GM18870 (cell line): ENCODE measurements at regions not wholly inside any gene's neighbourhood (a gene's known extent, or its start where the extent isn't known, plus 50 kb on each side); places are given as distances from the start of the nearest gene placed in this dataset.

Experiments used
- ATAC-seq: cut with Tn5 transposase; IDR thresholded peaks from one replicate; pipeline ENCODE4 v1.9.1; 2021; ENCODE audit warnings: moderate library complexity; ENCODE audit not compliant: unreplicated experiment

DNA sequence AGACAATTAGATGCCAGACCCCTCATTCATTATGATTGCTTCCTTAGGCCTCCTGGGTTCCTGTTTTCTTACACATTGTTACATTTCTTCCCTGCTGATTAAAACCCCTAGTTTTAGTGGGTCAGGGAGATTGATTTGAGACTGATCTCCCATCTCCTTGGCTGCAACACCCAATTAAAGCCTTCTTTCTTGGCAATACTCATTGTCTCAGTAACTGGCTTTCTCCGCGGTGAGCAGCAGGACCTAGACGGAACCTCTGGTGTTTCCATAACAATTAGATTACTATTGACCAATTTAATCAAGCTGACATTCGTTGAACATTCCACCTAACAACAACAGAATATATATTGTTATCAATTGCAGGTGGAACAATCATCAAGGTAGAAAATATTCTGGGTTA is 1676.4 kb upstream of the SLC39A10 start:
- no peak for ATAC-seq

DNA sequence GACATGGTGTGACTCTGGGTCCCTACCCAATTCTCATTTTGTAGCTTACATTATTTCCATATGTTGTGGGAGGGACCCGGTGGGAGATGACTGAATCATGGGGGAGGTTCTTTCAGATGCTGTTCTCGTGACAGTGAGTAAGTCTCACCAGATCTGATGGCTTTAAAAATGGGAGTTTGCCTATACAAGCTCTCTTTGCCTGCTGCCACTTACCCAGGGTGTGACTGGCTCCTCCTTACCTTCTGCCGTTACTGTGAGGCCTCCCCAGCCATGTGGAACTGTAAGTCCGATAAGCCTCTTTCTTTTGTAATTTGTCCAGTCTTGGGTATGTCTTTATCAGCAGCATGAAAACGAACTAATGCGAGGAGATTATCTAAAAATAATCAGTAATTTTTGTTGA is 1683.2 kb upstream of the SLC39A10 start:
- ATAC-seq: no peak

DNA sequence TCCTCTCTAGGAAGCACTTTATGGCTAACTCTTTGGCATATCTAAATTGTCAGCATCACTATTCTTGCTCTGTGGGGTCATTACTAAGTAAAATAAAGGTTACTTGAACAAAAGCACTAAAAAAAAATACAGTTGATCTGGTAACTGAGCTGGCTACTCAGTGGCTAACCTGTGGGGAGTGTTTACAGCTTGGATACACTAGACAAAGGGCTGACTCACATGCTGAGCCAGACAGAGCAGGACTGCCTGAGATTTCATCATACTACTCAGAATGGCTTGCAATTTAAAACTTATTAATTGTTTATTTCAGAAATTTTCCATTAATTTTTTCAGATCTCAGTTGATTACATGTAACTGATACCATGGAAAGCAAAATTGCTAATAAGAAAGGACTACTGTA is 1690.4 kb upstream of the SLC39A10 start:
- ATAC-seq: no peak

DNA sequence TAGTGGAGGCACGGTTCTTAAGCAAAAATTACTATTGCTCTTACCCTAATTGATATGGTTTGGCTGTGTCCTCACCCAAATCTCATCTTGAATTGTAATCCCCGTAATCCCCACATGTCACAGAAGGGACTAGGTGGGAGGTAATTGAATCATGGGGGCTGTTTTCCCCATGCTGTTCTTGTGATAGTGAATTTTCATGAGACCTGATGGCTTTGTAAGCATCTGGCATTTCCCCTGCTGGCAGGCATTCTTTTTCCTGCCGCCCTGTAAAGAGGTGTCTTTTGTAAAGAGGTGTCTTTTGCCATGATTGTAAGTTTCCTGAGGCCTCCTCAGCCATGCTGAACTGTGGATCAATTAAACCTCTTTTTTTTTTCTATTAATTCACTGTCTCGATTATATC is 1691.8 kb upstream of the SLC39A10 start:
- ATAC-seq: no peak

DNA sequence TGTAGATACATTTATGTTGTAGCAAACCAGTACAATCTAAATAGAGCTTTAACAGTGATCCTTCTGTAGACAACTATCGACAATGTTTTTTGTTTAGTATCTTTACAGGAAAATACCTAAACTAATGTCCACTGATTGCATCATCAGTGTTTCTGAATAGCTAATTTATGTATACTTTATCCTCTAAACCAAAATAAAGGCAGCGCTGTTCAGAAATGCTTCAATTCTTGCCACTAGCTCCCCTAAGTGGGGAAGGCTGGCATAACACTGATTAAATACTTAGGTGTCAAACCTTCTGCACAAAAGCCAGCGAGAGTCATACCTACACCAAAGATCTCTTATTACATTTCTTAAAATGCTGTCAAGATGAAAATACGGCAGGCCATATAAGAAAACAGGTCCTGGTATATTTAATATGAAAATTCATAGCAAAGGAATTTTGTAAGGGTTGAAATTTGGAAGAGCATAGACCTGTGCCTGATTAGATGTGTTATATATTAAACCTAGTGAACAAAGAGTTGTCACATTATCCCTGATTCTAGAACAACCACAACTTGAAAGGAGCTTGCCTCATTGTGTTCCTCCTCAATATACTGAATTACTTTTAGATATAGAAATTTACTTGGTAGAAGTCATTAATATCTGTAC is 1693.4 kb upstream of the SLC39A10 start:
- ATAC-seq: peak; percentile 66

DNA sequence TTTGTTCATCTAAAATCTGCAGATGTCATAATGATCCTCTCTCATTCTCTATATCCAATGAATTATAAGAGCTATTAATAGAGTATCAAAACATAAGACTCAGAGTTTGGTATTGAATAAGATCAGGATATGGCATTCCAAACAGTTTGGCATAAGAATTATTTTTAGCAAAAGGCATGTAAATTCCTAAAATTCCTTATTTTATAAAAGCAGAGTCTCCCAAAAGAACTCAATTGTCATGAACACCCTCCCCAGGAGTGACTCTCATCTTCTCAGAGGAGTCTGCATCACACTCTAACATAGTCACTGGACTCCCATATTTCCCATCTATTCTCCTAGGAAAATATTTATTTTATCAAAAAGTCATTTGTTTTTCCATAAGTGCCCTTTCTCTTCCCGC is 1710.2 kb upstream of the SLC39A10 start:
- ATAC-seq: no peak

DNA sequence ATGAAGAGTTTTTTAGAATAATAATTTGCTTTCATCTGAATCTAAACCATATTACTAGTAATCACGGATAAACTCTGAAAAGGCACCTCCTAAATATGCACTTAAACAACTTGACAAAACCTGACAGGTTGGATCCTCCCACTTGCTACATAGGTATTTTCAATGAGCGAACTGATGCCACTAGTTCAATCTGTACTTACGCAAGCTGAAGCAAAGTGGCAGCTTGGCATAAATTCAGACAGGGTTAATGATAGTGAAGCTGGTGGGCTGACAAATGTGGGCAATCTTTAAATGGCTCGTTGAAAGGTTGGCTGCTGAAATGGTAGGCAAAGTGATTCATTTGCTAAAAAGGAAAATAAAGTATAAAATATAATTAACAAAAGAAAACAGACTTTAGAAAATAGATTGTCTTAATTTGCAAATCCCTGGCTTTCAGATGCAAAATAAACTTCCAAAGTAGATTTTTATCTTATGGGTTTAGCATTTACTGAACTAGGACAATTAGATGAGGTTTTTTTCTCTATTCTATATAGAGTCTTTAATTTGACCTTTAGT is 1713.5 kb upstream of the SLC39A10 start:
- no peak for ATAC-seq

DNA sequence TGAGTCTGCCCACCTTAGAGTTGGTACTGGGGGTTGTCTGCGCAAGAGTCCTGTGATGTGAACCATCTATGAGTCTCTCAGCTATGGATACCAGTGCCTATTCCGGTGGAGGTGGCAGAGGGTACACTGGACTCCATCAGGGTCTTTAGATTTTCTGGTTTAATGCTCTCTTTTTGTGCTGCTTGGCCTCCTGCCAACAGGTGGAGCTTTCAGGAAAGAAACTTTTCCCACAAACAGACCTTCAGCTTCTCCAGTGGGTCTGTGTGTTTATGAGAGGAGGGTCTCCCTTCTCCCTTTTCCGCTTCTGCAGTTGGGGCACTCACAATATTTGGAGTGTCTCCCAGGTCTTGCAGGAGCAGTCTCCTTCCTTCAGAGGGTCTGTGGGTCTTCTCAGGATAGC is 1721.9 kb upstream of the SLC39A10 start:
- no peak for ATAC-seq

DNA sequence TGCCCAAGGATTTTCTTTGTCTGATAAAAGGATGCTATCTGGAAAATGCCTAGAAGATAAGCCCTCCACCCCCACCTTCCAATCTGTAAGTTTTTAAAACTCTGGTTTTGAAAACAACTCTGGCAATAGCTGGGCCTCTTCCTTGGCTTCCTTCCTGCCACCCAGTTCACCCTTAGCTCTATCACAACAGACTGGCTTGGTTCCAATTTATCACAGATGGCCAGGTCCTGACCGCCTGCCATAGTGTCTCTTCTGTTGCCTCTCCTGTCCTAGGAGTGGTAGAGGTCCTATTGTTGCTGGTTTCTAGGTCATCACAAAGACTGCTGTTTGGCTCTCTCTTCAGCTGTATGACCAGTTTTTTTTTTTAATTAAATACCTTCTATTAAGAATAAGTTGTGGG is 1727.9 kb upstream of the SLC39A10 start:
- no peak for ATAC-seq

DNA sequence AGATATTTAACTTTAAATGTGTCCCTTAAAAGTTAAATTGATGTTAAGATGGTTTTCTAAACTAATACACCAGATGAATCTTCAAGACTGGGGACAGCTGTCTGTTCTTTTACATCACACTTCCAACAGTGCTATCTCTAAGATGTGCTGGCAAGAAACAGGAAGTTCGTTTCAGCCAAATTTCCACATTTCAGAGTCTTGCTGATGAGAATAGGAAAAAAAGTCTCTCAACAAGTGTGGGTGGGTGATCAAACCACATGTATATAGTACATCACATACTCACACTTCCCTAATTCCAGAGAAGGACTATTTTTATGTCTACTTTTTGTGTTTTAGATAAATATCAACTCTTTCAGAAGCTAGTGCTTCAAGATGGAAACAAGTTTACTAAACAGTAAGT is 1712.8 kb upstream of the TMEFF2 start:
- ATAC-seq: no peak

DNA sequence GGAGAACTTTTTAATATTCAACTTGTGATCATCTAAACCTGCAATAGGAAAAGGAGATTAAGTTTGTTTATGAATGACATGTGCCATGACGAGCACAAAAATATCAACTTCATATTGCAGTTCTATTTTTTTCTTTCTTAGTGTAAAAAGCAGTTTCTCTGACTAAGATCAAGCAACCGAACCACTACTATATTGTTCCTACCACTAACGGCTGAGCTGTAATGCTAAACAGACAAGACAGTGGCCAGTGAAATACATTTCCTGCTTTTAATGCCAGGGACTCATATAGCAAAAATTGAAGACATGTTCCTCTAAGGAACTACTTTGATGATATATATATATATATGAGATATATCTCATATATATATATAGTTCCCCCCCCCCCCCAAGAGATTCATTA is 1705.6 kb upstream of the TMEFF2 start:
- ATAC-seq: no peak

DNA sequence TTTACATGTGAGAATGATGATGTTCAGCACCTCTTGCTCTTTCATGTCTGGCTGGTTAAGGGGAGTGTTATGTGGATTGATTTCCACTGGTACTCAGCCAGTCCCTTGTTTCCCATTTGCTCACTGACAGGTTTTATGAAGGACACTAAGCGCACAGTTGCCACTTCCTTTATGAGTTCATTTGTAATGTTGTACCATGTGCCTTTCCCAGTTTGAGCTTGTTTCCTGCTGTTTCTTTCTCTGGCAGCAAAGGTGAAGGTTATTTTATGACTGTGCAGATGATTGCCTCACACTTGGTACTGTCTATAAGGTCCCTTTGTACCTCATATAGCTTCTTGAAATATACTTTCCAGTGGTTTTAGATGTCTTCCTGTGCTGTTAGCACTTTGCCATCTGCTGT is 1700.5 kb upstream of the TMEFF2 start:
- peak; percentile 26 for ATAC-seq

DNA sequence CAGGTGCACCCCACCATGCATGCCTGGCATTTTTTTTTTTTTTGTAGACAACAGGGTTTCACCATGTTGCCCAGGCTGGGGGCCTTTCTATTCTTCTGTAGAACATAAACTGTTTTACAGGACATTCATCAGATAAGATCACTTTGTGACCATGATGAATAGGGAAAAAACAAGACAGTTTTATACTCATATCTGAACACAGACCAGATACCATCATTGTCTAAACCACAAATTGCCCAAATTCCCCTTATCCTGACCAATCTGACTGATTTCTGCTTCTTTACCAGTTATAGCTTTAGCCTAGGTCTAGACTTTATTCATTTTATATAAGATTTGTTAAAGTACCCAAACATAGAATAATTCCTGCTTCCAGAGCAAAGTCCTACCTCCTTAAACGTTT is 1699.3 kb upstream of the TMEFF2 start:
- ATAC-seq: peak; percentile 44

DNA sequence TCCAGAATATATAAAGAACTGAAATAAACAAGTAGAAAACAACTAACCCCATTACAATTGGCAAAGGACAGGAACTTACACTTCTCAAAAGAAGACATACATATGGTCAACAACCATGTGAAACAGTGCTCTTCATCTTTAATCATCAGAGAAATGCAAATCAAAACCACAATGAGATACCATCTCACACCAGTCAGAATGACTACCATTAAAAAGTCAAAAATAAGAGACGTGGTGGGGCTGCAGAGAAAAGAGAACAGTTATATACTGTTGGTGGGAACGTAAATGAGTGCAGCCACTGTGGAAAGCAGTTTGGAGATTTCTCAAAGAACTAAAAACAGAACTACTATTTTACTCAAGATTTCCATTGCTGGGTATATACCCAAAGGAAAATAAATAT is 1696.3 kb upstream of the TMEFF2 start:
- ATAC-seq: peak; percentile 59

DNA sequence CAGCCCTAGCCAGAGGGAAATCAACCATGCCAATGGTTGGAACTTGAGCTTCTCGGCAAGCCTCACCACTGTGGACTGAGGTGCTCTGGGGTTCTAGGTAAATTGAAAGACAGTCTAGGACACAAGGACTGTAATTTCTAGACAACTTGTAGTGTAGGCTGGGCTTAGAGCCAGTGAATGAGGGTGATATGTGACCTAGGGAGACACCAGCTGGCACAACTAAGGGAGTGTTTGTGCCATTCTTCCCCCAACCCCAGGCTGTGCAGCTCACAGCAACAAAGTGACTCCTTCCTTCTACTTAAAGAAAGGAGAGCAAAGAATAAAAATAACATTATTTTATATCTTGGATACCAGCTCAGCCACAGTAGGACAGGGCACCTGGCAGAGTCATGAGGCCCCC is 1690.7 kb upstream of the TMEFF2 start:
- no peak for ATAC-seq

DNA sequence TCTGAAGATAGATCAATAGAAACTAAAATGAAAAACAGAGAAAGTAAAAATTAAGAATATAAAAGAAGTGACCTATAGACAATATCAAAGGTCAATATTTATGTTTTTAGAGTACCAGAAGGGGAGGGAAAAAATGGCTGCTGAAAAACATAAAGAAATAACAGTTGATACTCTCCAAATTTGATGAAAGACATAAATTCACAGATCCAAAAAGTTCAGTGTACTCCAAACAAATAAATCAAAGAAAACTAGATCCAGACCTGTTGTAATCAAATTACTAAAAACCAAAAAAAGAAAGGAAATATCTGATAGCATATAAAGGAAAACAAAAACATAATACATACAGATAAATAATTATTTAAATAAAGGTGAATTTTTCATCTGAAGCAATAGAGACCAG is 1689.1 kb upstream of the TMEFF2 start:
- ATAC-seq: no peak

DNA sequence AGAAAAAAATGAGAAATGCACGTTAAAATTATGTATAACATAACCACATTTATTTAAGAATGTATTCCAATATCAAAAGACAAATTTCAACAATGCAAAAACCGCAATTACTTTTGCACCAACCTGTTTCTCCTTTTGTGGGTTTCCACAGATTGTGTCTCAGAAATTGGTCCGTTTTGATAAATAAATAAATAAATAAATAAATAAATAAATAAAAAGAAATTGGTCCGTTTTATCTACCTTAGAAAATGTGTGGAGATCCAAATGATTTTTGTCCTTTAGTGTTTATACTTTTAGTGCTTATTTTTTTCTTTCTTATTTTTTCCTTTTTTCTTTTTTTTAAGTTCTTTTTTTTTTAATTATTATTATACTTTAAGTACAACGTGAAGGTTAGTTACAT is 1682.2 kb upstream of the TMEFF2 start:
- no peak for ATAC-seq

DNA sequence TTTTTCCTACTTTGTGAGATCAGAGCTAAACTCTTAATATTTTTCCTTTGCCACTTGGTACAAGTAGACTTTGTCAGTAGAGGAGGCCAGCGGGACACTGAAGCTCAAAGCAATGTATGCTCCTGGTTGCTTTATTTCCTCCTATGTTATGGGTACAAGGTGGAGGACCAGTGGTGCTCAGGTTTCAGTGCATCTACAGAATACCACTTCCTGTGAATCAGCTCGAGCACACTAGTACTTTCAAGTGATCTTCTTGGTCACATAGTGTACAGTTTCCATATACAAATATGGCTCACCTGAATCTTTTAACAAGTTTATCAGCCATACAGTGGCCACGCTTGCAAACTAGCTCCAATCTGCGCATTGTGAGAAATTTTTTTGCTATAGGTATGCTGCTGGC is 1674.8 kb upstream of the TMEFF2 start:
- no peak for ATAC-seq

DNA sequence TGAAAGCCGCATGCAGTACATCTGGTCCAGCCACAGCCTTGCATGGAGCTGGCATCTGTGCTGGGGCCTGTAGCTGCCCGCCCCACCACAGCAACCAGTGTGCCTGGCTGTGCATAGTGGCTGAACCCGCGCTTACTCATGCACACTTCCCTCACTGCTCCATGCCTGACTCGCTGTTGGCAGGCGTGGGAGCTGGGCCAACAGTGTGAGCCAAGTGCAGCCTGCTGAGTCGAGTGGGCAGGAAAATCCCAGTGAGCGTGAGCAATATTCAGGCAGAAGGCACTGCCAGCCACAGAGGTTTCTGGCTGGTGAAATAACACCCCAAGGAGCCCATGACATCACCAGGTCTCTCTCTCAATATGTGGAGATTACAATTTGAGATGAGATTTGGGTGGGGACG is 1674.1 kb upstream of the TMEFF2 start:
- no peak for ATAC-seq

DNA sequence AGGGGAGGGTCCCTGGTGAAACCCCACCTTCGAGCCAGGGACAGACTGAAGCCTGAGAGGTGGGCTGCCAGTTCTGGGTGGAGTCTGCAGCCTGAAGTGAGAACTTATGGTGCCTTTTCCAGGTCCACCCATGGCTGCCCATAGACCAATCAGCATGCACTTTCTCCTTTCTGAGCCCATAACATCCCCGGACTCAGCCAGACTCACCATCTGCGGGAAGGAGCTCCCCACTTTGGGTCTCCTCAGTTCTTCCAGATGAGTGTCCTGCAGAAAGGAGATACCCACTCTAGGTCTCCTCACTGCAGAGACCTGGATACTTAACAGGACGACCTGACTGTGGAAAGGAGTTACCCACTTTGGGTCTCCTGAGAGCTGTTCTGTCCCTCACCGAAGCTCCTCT is 1673.4 kb upstream of the TMEFF2 start:
- no peak for ATAC-seq

DNA sequence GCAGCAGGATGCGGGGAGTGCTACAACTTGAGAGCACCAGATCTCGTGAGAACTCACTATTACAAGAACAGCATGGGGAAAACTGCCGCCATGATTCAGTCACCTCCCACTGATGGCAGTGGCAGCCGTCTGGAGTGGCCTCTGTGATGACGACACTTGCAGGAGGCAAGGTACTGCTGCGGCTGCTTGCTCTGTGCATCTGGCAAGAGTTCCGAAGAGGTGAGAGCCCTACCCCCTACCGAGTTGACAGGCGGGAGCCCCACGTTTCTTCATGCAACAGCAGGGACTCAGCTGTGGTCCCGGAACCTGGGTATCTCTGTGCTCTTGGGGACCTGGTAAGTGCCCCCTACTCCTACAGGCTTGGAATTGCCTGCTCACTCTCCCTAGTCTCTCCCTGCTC is 1672.7 kb upstream of the TMEFF2 start:
- no peak for ATAC-seq

DNA sequence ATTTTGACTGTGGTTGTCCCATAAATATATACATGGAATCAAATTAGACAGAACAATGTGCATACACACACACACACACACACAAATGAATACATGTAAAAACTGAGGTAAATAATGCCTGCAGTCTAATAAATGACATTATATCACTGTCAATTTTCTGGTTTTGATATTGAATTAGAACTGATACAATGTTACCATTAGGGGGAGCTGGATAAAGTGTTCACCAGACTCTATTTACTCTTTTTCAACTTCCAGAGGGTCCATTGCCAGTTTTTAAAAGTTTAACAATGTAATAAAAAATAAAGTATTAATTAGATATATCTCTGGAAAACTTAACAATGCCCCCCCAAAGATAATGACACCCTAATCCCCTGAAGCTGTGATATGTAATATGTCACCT is 1666.8 kb upstream of the TMEFF2 start:
- ATAC-seq: no peak

DNA sequence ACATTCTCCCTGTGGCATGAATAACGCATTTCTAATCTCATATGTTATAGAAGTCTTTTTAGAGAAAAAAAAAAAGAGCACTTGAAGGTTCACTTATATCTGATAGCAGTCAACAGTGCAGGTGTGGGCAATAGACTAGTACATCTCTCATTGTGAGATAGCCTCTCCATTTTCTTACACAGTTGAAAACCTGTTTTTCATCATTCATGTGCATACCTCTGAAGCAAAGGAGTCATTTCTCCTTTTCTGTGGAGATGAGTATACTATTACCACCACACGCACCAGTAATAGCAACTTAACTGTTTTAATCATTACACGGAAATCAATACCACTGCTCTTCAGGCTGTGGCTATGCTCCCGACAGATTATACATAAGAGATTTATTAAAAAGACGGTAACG is 1653.3 kb upstream of the TMEFF2 start:
- no peak for ATAC-seq
